ENCODE measurements at regions not wholly inside any gene's neighbourhood (a gene's known extent, or its start where the extent isn't known, plus 50 kb on each side); places are given as distances from the start of the nearest gene placed in this dataset.

DNA sequence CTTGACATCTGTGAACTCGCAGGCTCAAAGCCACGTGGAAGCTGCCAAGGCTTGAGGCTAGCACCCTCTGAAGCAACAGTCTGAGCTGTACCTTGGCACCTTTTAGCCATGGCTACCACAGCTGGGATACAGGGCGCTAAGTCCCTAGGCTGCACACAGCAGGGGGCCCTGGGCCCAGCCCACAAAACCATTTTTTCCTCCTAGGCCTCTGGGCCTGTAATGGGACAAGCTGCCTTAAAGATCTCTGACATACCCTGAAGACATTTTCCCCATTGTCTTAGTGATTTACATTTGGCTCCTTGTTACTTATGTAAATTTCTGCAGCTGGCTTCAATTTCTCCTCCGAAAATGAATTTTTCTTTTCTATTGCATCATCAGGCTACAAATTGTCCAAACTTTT is 455.9 kb downstream of the TDRD3 start:
- Histone ChIP-seq H3K27ac (no peak overlapping the region), H3K36me3 (no peaks in the 10 kb centered on the region), H3K4me3 (no peak overlapping the region), H3K4me1 (no peaks in the 10 kb centered on the region), H3K9me3 (peaks cover 3 to 12% of the 10 kb centered on the region in 2 donors), H3K27me3 (no peaks in the 10 kb centered on the region)
- TF ChIP-seq, protein P1, sequence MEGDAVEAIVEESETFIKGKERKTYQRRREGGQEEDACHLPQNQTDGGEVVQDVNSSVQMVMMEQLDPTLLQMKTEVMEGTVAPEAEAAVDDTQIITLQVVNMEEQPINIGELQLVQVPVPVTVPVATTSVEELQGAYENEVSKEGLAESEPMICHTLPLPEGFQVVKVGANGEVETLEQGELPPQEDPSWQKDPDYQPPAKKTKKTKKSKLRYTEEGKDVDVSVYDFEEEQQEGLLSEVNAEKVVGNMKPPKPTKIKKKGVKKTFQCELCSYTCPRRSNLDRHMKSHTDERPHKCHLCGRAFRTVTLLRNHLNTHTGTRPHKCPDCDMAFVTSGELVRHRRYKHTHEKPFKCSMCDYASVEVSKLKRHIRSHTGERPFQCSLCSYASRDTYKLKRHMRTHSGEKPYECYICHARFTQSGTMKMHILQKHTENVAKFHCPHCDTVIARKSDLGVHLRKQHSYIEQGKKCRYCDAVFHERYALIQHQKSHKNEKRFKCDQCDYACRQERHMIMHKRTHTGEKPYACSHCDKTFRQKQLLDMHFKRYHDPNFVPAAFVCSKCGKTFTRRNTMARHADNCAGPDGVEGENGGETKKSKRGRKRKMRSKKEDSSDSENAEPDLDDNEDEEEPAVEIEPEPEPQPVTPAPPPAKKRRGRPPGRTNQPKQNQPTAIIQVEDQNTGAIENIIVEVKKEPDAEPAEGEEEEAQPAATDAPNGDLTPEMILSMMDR (IDR thresholded peaks at IDR 0.05): no peak
- TF ChIP-seq POLR2A (IDR thresholded peaks at IDR 0.05) (no peak), POLR2AphosphoS5 (IDR thresholded peaks at IDR 0.05) (no peak)
- intact Hi-C loops (cut with DNase I; ENCODE audit: low total_unique reads): no loop called here
- DNase-seq (ENCODE audit: low spot score in 2 of 2): no peak

DNA sequence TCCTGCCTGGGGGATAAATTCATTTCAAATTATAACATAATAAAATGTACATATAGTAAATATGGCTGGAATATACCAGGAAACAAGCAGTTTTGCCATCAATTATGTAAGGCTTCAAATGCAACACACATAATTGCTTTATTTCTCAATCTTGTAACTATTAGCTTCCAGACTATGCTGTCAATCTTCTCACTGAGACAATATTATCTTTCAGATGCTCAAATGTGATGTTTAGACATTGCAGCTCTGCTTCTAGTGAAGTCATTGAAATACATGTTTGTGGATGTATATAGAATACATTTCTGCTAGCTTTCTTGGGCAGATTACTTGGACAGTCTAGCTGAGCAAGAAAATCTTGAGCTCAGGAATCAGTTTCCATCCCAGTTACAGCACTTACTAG is 454.4 kb downstream of the TDRD3 start:
- Histone ChIP-seq H3K4me1 (no peaks in the 10 kb centered on the region), H3K36me3 (no peaks in the 10 kb centered on the region), H3K9me3 (peaks cover 3 to 12% of the 10 kb centered on the region in 2 donors), H3K27me3 (no peaks in the 10 kb centered on the region), H3K4me3 (no peak overlapping the region), H3K27ac (no peak overlapping the region)
- TF ChIP-seq, protein P1 (IDR thresholded peaks at IDR 0.05): no peak
- DNase-seq (ENCODE audit: low spot score in 2 of 2): no peak
- intact Hi-C loops (cut with DNase I; ENCODE audit: low total_unique reads): no loop called here

DNA sequence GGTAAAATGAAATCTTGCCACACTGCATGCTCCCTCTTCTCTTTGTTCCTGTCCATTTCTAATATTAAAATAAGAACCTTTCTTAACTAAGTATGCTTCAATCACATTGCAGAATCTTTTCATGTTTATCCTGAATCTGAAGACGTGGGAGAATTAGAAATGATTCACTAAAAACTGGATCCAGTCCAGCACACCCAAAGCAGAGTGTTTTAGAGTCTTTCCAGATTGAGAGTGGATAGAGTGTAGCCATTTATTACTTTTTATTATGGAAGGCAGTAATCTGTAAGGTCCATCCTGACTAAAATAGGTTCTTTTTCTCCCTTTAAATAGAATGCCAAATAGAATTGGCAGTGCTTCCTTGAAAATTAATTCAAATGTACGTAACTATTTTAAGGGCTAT is 453.5 kb downstream of the TDRD3 start:
- TF ChIP-seq POLR2AphosphoS5 (IDR thresholded peaks at IDR 0.05): no peak
- no peak for TF ChIP-seq POLR2A (IDR thresholded peaks at IDR 0.05)
- TF ChIP-seq, protein P1 (IDR thresholded peaks at IDR 0.05): no peak
- no peak for DNase-seq (ENCODE audit: low spot score in 2 of 2)
- no peak overlapping the region for H3K27ac ChIP-seq
- intact Hi-C loops (cut with DNase I; ENCODE audit: low total_unique reads): no loop called here
- no peaks in the 10 kb centered on the region for H3K27me3 ChIP-seq
- no peaks in the 10 kb centered on the region for H3K4me1 ChIP-seq
- no peaks in the 10 kb centered on the region for H3K36me3 ChIP-seq
- H3K9me3 ChIP-seq: peaks cover 5 to 12% of the 10 kb centered on the region in 2 donors
- H3K4me3 ChIP-seq: no peak overlapping the region

DNA sequence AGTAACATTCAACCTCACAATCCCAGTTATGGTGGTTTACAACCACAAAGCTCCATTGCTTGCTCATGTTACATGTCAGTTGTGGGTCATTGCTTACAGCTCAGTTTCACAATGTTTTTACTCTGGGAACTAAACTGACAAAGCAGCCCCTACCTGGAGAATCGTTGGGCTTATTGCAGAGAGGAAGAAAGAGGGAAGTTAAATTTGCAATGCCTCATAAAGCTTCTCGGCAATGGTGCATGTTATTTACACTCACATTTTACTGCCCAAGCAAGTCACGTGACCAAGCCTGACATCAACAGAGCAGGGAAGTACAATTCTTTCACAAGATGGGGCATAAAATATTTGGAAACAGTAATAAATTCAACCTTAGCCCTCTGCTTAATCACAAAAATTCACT is 441.6 kb downstream of the TDRD3 start:
- Histone ChIP-seq H3K27ac (no peak overlapping the region), H3K27me3 (no peaks in the 10 kb centered on the region), H3K36me3 (no peaks in the 10 kb centered on the region), H3K4me1 (no peaks in the 10 kb centered on the region), H3K9me3 (no peaks in the 10 kb centered on the region), H3K4me3 (no peak overlapping the region)
- no peak for DNase-seq (ENCODE audit: low spot score in 2 of 2)
- intact Hi-C loops (cut with DNase I; ENCODE audit: low total_unique reads): no loop called here
- TF ChIP-seq POLR2A (IDR thresholded peaks at IDR 0.05): no peak
- TF ChIP-seq, protein P1 (IDR thresholded peaks at IDR 0.05): no peak
- no peak for TF ChIP-seq POLR2AphosphoS5 (IDR thresholded peaks at IDR 0.05)

DNA sequence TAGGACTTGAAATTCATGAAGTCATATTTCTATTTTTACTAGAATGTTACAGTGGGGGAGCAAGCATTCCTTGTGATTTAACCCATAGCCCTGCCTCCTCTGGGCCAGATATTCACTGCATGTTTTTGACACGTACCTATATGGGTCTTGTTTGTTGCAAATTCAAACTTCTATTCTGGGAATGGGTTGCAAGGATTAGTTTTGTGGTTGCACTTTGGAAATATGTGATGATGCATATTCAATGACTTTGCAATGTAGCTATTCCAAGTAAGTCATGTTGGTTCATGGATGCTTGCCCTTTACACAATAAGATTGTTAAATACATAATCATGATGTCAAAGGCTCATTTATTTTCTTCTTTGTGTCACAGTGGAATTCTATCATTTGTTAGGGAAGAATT is 440.8 kb downstream of the TDRD3 start:
- peaks cover under 1 to 4% of the 10 kb centered on the region in 2 donors for H3K9me3 ChIP-seq

More for the DNA sequence above, 440.8 kb downstream of the TDRD3 start:
- H3K4me3 ChIP-seq: no peak overlapping the region
- H3K27me3 ChIP-seq: no peaks in the 10 kb centered on the region
- intact Hi-C loops (cut with DNase I; ENCODE audit: low total_unique reads): no loop called here
- no peaks in the 10 kb centered on the region for H3K4me1 ChIP-seq
- no peak for DNase-seq (ENCODE audit: low spot score in 2 of 2)
- no peak for TF ChIP-seq POLR2AphosphoS5 (IDR thresholded peaks at IDR 0.05)
- TF ChIP-seq POLR2A (IDR thresholded peaks at IDR 0.05): no peak
- TF ChIP-seq, protein P1 (IDR thresholded peaks at IDR 0.05): no peak
- H3K27ac ChIP-seq: no peak overlapping the region
- H3K36me3 ChIP-seq: no peaks in the 10 kb centered on the region

Data from breast epithelium (tissue), 4 donors.